ENCODE measurements at regions not wholly inside any gene's neighbourhood (a gene's known extent, or its start where the extent isn't known, plus 50 kb on each side); places are given as distances from the start of the nearest gene placed in this dataset.

- TF ChIP-seq POLR2A (IDR thresholded peaks at IDR 0.05) = no peak
- no peak for TF ChIP-seq CTCF (IDR thresholded peaks at IDR 0.05)
Measured at GRCh38 chr1:4315202-4315601, 339.2 kb upstream of the AJAP1 start.
